PC-9 (cell line): ENCODE measurements at regions not wholly inside any gene's neighbourhood (a gene's known extent, or its start where the extent isn't known, plus 50 kb on each side); places are given as distances from the start of the nearest gene placed in this dataset.

Experiments
- BruUV-seq: library from RNA; stranded (reverse); fragments of 400-500 nt; replicated peaks from 2 replicates; lab custom pipeline; 2021; lab: Mats Ljungman, UMichigan
- CTCF ChIA-PET: fragments of 300-600 bp; sonication (Branson Sonifier 250); formaldehyde crosslinking; loops from one replicate; lab custom pipeline; 2022; ENCODE audit warnings: antibody characterized with exemption; lab: Charles Lee
- POLR2A ChIA-PET: fragments of 300-600 bp; sonication (Branson Sonifier 250); formaldehyde crosslinking; loops from one replicate; lab custom pipeline; 2022; ENCODE audit warnings: antibody characterized with exemption; ENCODE audit not compliant: unreplicated experiment; lab: Charles Lee
- DNase-seq, 2 experiments: peaks; one replicate each; pipeline versions ENCODE4 v3.0.0 to v3.0.0-alpha.2; 2015 to 2022; ENCODE audit warnings: mixed read lengths in 1 of 2
- H2AFZ ChIP-seq: fragments of 200-600 bp; sonication (generic); 2 replicates; pipeline ENCODE4 v1.8.1; 2017; ENCODE audit warnings: antibody characterized with exemption
- H3F3A ChIP-seq: fragments of 200-600 bp; sonication (generic); 2 replicates; pipeline ENCODE4 v1.8.1; 2017; ENCODE audit warnings: antibody characterized with exemption, mild to moderate bottlenecking, low read depth; ENCODE audit not compliant: insufficient read depth
- H3K27ac ChIP-seq: fragments of 200-600 bp; sonication (generic); 2 replicates; pipeline ENCODE4 v1.6.1; 2016; ENCODE audit warnings: mixed run types
- H3K27me3 ChIP-seq: fragments of 200-600 bp; sonication (generic); 2 replicates; pipeline ENCODE4 v1.6.1; 2016; ENCODE audit warnings: low read depth, mixed run types; ENCODE audit not compliant: insufficient read depth
- H3K36me3 ChIP-seq: fragments of 200-600 bp; sonication (generic); 2 replicates; pipeline ENCODE4 v1.6.1; 2016; ENCODE audit warnings: low read depth, mixed run types
- H3K4me1 ChIP-seq: fragments of 200-600 bp; sonication (generic); replicated peaks from 2 replicates; pipeline ENCODE4 v1.6.1; 2016; ENCODE audit warnings: mixed run types; ENCODE audit not compliant: insufficient read depth
- H3K4me2 ChIP-seq: fragments of 200-600 bp; sonication (generic); 2 replicates; pipeline ENCODE4 v1.6.1; 2017; ENCODE audit warnings: mixed run types
- H3K4me3 ChIP-seq: fragments of 200-600 bp; sonication (generic); 2 replicates; pipeline ENCODE4 v1.6.1; 2016; ENCODE audit warnings: mixed run types
- H3K79me2 ChIP-seq: fragments of 200-600 bp; sonication (generic); 2 replicates; pipeline ENCODE4 v1.6.1; 2017; ENCODE audit warnings: low read depth, mixed run types
- H3K9me2 ChIP-seq: fragments of 200-600 bp; sonication (generic); 2 replicates; pipeline ENCODE4 v1.8.1; 2017; ENCODE audit warnings: mild to moderate bottlenecking; ENCODE audit not compliant: insufficient read depth
- H3K9me3 ChIP-seq: fragments of 200-600 bp; sonication (generic); 2 replicates; pipeline ENCODE4 v1.8.1; 2016; ENCODE audit warnings: low read depth; ENCODE audit not compliant: insufficient read depth
- H4K20me1 ChIP-seq: fragments of 200-600 bp; sonication (generic); 2 replicates; pipeline ENCODE4 v1.8.1; 2017; ENCODE audit not compliant: insufficient read depth
- CTCF ChIP-seq: fragments of 200-600 bp; sonication (generic); conservative IDR thresholded peaks from 2 replicates; pipeline ENCODE4 v1.6.1; 2017; ENCODE audit warnings: mixed run types, antibody characterized with exemption, mild to moderate bottlenecking, moderate library complexity
- EZH2 ChIP-seq: fragments of 200-600 bp; sonication (generic); IDR thresholded peaks from 2 replicates; pipeline ENCODE4 v1.8.0; 2017; ENCODE audit warnings: antibody characterized with exemption, low read depth
- intact Hi-C: fragments of 100-400 bp; cut with micrococcal nuclease; formaldehyde crosslinking; loops from one replicate; pipeline ENCODE4 v1.10.0; 2022; ENCODE audit not compliant: unreplicated experiment

DNA sequence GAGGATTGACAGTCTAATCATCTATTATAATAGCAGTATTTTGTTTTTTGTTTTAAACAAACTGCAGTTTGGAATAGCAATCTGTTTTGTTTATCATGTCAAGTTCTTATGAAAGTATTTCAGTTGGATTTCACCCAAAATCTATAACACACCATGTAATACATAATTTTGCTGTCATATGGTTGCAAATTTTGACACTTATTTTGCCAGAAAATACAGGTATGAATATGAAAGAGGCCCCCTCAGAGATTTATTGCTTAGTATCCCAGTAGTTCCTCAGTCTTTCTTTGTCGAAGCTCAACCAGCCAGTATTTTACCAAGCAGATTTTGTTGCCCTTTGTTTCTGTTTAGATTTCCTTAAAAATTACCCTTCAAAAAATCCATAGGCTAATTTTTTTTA lies 317.5 kb upstream of the CXADR start:
- no peaks in the 10 kb centered on the region for H3K9me2 ChIP-seq
- no peaks in the 10 kb centered on the region for H3K36me3 ChIP-seq
- intact Hi-C loops: no loop called here
- no peak overlapping the region for H3K4me2 ChIP-seq
- no peak overlapping the region for H2AFZ ChIP-seq
- CTCF ChIA-PET: no interaction called here
- no peaks in the 10 kb centered on the region for H3F3A ChIP-seq
- no peaks in the 10 kb centered on the region for H3K27me3 ChIP-seq
- BruUV-seq: no TSS peak
- H4K20me1 ChIP-seq: no peaks in the 10 kb centered on the region
- H3K4me3 ChIP-seq: no peak overlapping the region
- no peaks in the 10 kb centered on the region for H3K9me3 ChIP-seq
- no peak overlapping the region for H3K27ac ChIP-seq
- TF ChIP-seq CTCF (no peak), EZH2 (no peak)
- POLR2A ChIA-PET: no interaction called here
- H3K79me2 ChIP-seq: no peaks in the 10 kb centered on the region
- no peak for DNase-seq
- no peaks in the 10 kb centered on the region for H3K4me1 ChIP-seq

GRCh38 chr21:17195976-17196375 lies 316.9 kb upstream of the CXADR start:
- ChIA-PET CTCF (no interaction called here), POLR2A (no interaction called here)
- H3K9me3 ChIP-seq: no peaks in the 10 kb centered on the region
- no TSS peak for BruUV-seq
- no peak for DNase-seq
- H3F3A ChIP-seq: no peaks in the 10 kb centered on the region
- H3K36me3 ChIP-seq: no peaks in the 10 kb centered on the region
- no peaks in the 10 kb centered on the region for H3K4me1 ChIP-seq
- no peak overlapping the region for H3K27ac ChIP-seq
- H3K4me3 ChIP-seq: no peak overlapping the region
- no peaks in the 10 kb centered on the region for H3K9me2 ChIP-seq
- no peaks in the 10 kb centered on the region for H3K79me2 ChIP-seq
- H4K20me1 ChIP-seq: no peaks in the 10 kb centered on the region
- H3K27me3 ChIP-seq: no peaks in the 10 kb centered on the region
- no peak overlapping the region for H2AFZ ChIP-seq
- no peak overlapping the region for H3K4me2 ChIP-seq
- intact Hi-C loops: no loop called here
- TF ChIP-seq CTCF (no peak), EZH2 (no peak)

- no peak overlapping the region for H2AFZ ChIP-seq
- TF ChIP-seq EZH2 (no peak), CTCF (no peak)
- no peaks in the 10 kb centered on the region for H3K27me3 ChIP-seq
- H3K36me3 ChIP-seq: no peaks in the 10 kb centered on the region
- POLR2A ChIA-PET: no interaction called here
- intact Hi-C loops: no loop called here
- no peaks in the 10 kb centered on the region for H3K4me1 ChIP-seq
- H3F3A ChIP-seq: no peaks in the 10 kb centered on the region
- BruUV-seq: no TSS peak
- no peak overlapping the region for H3K4me2 ChIP-seq
- no peak overlapping the region for H3K27ac ChIP-seq
- no peak for DNase-seq
- H3K79me2 ChIP-seq: no peaks in the 10 kb centered on the region
- H4K20me1 ChIP-seq: no peaks in the 10 kb centered on the region
- CTCF ChIA-PET: no interaction called here
- no peak overlapping the region for H3K4me3 ChIP-seq
- no peaks in the 10 kb centered on the region for H3K9me2 ChIP-seq
- H3K9me3 ChIP-seq: no peaks in the 10 kb centered on the region
These were observed 316.2 kb upstream of the CXADR start for GRCh38 chr21:17196623-17197022.
